CD14-positive monocyte (primary cell): ENCODE measurements at regions not wholly inside any gene's neighbourhood (a gene's known extent, or its start where the extent isn't known, plus 50 kb on each side); places are given as distances from the start of the nearest gene placed in this dataset.

Experiments
- DNase-seq, 3 donors: peaks; one replicate each; pipeline ENCODE4 v3.0.0-alpha.2; 2011 to 2022
- H2AFZ ChIP-seq: 2 replicates; pipeline ENCODE4 v1.6.0; 2012; ENCODE audit warnings: mild to moderate bottlenecking, low read depth, low read length, inconsistent platforms; ENCODE audit not compliant: insufficient read depth, poor library complexity, severe bottlenecking
- H3K27ac ChIP-seq, 2 donors: 1 replicate in 1 of 2; 2 replicates in 1 of 2; pipeline ENCODE4 v1.5.1; 2012 to 2013; ENCODE audit warnings: low read length in 2 of 2, control low read depth in 1 of 2, inconsistent platforms in 1 of 2, low read depth in 1 of 2, mild to moderate bottlenecking in 1 of 2
- H3K27me3 ChIP-seq, 2 donors: one replicate each; pipeline versions ENCODE4 v1.6.0 to v1.6.1; 2011 to 2013; ENCODE audit warnings: low read length in 2 of 2; ENCODE audit not compliant: control insufficient read depth in 2 of 2, insufficient read depth in 2 of 2
- H3K36me3 ChIP-seq, 2 donors: replicated peaks in 1 of 2; 1 replicate in 1 of 2; 2 replicates in 1 of 2; pipeline versions ENCODE4 v1.5.1 to v1.6.1; 2012 to 2013; ENCODE audit warnings: low read length in 2 of 2, control low read depth in 1 of 2, inconsistent platforms in 1 of 2, mild to moderate bottlenecking in 1 of 2; ENCODE audit not compliant: insufficient read depth in 2 of 2, control insufficient read depth in 1 of 2
- H3K4me1 ChIP-seq, 2 donors: 1 replicate in 1 of 2; 2 replicates in 1 of 2; pipeline versions ENCODE4 v1.5.1 to v1.6.1; 2012 to 2013; ENCODE audit warnings: low read length in 2 of 2, control low read depth in 1 of 2, inconsistent platforms in 1 of 2, mild to moderate bottlenecking in 1 of 2, moderate library complexity in 1 of 2; ENCODE audit not compliant: insufficient read depth in 2 of 2, control insufficient read depth in 1 of 2
- H3K4me2 ChIP-seq: replicated peaks from 2 replicates; pipeline ENCODE3; 2012; ENCODE audit warnings: low read length, moderate library complexity, mild to moderate bottlenecking; ENCODE audit not compliant: poor library complexity, severe bottlenecking; ENCODE audit errors: extremely low read depth
- H3K4me3 ChIP-seq, 3 experiments: fragments of 200-600 bp in 1 of 3; sonication (generic) in 1 of 3; replicated peaks in 1 of 3; 1 replicate in 2 of 3; 2 replicates in 1 of 3; pipeline ENCODE4 v1.5.1; 2011 to 2013; ENCODE audit warnings: low read length in 3 of 3, mild to moderate bottlenecking in 3 of 3, control low read depth in 2 of 3, low read depth in 2 of 3, inconsistent platforms in 1 of 3, moderate library complexity in 1 of 3
- H3K79me2 ChIP-seq: 2 replicates; pipeline ENCODE4 v1.6.0; 2012; ENCODE audit warnings: mild to moderate bottlenecking, control low read depth, inconsistent platforms, low read length, moderate library complexity; ENCODE audit not compliant: insufficient read depth
- H3K9ac ChIP-seq: 2 replicates; pipeline ENCODE4 v1.6.0; 2017; ENCODE audit warnings: low read length, mild to moderate bottlenecking; ENCODE audit not compliant: insufficient read depth, poor library complexity, severe bottlenecking
- H3K9me3 ChIP-seq, 2 donors: replicated peaks in 1 of 2; 1 replicate in 1 of 2; 2 replicates in 1 of 2; pipeline versions ENCODE4 v1.5.1 to v1.6.1; 2012 to 2013; ENCODE audit warnings: low read length in 2 of 2, control low read depth in 1 of 2; ENCODE audit not compliant: control insufficient read depth in 1 of 2, insufficient read depth in 1 of 2
- H4K20me1 ChIP-seq: 2 replicates; pipeline ENCODE4 v1.6.0; 2012; ENCODE audit warnings: mild to moderate bottlenecking, low read length, control low read depth, moderate library complexity; ENCODE audit not compliant: insufficient read depth
- H3K27ac Mint-ChIP-seq, 7 donors: one replicate each; pipeline ENCODE4 v1.8.0; 2020; ENCODE audit warnings: mild to moderate bottlenecking in 7 of 7, mixed read lengths in 7 of 7, moderate library complexity in 6 of 7, inconsistent platforms in 2 of 7
- H3K27me3 Mint-ChIP-seq, 3 donors: one replicate each; pipeline ENCODE4 v1.8.0; 2021 to 2022; ENCODE audit warnings: low read depth in 3 of 3, mild to moderate bottlenecking in 3 of 3, mixed read lengths in 3 of 3, moderate library complexity in 3 of 3, inconsistent platforms in 1 of 3
- H3K36me3 Mint-ChIP-seq, 2 donors: one replicate each; pipeline ENCODE4 v1.8.0; 2020; ENCODE audit warnings: mixed read lengths in 2 of 2, inconsistent platforms in 1 of 2, mild to moderate bottlenecking in 1 of 2
- H3K4me1 Mint-ChIP-seq: one replicate; pipeline ENCODE4 v1.8.0; 2020; ENCODE audit warnings: mild to moderate bottlenecking, mixed read lengths
- H3K4me3 Mint-ChIP-seq, 2 donors: one replicate each; pipeline ENCODE4 v1.8.0; 2020; ENCODE audit warnings: mild to moderate bottlenecking in 2 of 2, mixed read lengths in 2 of 2, moderate library complexity in 1 of 2
- H3K9me3 Mint-ChIP-seq, 7 donors: one replicate each; pipeline ENCODE4 v1.8.0; 2020 to 2022; ENCODE audit warnings: mixed read lengths in 7 of 7, mild to moderate bottlenecking in 6 of 7, moderate library complexity in 6 of 7, inconsistent platforms in 2 of 7
- WGBS: methylation state at CpG from one replicate; pipeline ENCODE4 v1.1.5; 2013; ENCODE audit warnings: missing lambda C conversion rate; ENCODE audit not compliant: insufficient coverage; 5-methylcytosine and 5-hydroxymethylcytosine counted together
- intact Hi-C, 2 donors: fragments of 100-400 bp; cut with micrococcal nuclease; formaldehyde crosslinking; loops; one replicate each; pipeline versions ENCODE4 v1.15.0 to v1.15.1; 2023
- TF ChIP-seq, protein P1 (sequence below): fragments of 200-600 bp; IDR thresholded peaks from one replicate; pipeline ENCODE4 v1.8.0; 2022; ENCODE audit warnings: antibody characterized with exemption, mild to moderate bottlenecking

DNA sequence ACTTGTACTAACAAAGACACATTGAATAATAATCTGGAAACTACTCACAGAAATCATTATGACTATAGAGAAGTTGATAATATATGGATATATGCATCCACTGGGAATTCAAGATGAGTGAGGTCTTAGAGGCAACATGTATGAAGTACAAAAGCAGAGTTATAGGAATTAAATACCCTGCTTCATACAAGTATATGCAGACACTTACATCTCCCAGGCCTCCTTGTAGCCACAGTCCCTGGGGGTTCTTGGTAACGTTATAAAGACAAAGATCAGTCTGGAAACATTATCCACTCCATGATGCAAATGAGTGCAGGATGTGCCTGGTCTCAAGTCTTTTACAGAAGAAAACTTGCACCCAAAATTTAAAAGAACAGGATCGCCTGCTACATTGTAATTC is 92.4 kb upstream of the ANXA1 start:
- H2AFZ ChIP-seq = no peak overlapping the region
- H3K9me3 ChIP-seq = no peaks in the 10 kb centered on the region
- no peaks in the 10 kb centered on the region for H3K4me1 Mint-ChIP-seq
- H3K4me3 ChIP-seq = no peak overlapping the region
- H4K20me1 ChIP-seq = no peaks in the 10 kb centered on the region
- no peak overlapping the region for H3K27ac ChIP-seq
- no peaks in the 10 kb centered on the region for H3K27me3 ChIP-seq
- H3K36me3 Mint-ChIP-seq = no peaks in the 10 kb centered on the region
- no peak for DNase-seq
- no peaks in the 10 kb centered on the region for H3K9me3 Mint-ChIP-seq
- no peak overlapping the region for H3K4me3 Mint-ChIP-seq
- H3K36me3 ChIP-seq = no peaks in the 10 kb centered on the region
- no peaks in the 10 kb centered on the region for H3K79me2 ChIP-seq
- H3K4me1 ChIP-seq = no peaks in the 10 kb centered on the region
- H3K4me2 ChIP-seq = no peak overlapping the region
- TF ChIP-seq, protein P1, sequence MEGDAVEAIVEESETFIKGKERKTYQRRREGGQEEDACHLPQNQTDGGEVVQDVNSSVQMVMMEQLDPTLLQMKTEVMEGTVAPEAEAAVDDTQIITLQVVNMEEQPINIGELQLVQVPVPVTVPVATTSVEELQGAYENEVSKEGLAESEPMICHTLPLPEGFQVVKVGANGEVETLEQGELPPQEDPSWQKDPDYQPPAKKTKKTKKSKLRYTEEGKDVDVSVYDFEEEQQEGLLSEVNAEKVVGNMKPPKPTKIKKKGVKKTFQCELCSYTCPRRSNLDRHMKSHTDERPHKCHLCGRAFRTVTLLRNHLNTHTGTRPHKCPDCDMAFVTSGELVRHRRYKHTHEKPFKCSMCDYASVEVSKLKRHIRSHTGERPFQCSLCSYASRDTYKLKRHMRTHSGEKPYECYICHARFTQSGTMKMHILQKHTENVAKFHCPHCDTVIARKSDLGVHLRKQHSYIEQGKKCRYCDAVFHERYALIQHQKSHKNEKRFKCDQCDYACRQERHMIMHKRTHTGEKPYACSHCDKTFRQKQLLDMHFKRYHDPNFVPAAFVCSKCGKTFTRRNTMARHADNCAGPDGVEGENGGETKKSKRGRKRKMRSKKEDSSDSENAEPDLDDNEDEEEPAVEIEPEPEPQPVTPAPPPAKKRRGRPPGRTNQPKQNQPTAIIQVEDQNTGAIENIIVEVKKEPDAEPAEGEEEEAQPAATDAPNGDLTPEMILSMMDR = no peak
- 100% methylated on average over 1 of the region's 2 CpGs for WGBS
- no peaks in the 10 kb centered on the region for H3K27me3 Mint-ChIP-seq
- intact Hi-C loops = no loop called here
- H3K27ac Mint-ChIP-seq = no peak overlapping the region
- no peak overlapping the region for H3K9ac ChIP-seq

- TF ChIP-seq, protein P1 = no peak
- Mint-ChIP-seq H3K4me1 (no peaks in the 10 kb centered on the region), H3K27me3 (no peaks in the 10 kb centered on the region), H3K4me3 (no peak overlapping the region), H3K27ac (no peak overlapping the region), H3K9me3 (no peaks in the 10 kb centered on the region), H3K36me3 (no peaks in the 10 kb centered on the region)
- H4K20me1 ChIP-seq = no peaks in the 10 kb centered on the region
- H3K4me2 ChIP-seq = no peak overlapping the region
- no peaks in the 10 kb centered on the region for H3K79me2 ChIP-seq
- no peaks in the 10 kb centered on the region for H3K36me3 ChIP-seq
- no peak overlapping the region for H3K27ac ChIP-seq
- H3K9me3 ChIP-seq = no peaks in the 10 kb centered on the region
- DNase-seq = no peak
- H3K27me3 ChIP-seq = no peaks in the 10 kb centered on the region
- WGBS = 100% methylated on average over 2 of the region's 5 CpGs
- intact Hi-C loops = no loop called here
- no peak overlapping the region for H2AFZ ChIP-seq
- H3K4me3 ChIP-seq = no peak overlapping the region
- no peak overlapping the region for H3K9ac ChIP-seq
- no peaks in the 10 kb centered on the region for H3K4me1 ChIP-seq
Measured at GRCh38 chr9:73056245-73056644, 95.4 kb upstream of the ANXA1 start.
